AG04449 (cell line): ENCODE measurements at regions not wholly inside any gene's neighbourhood (a gene's known extent, or its start where the extent isn't known, plus 50 kb on each side); places are given as distances from the start of the nearest gene placed in this dataset.
"Not testable (repeated sequence)": the region's sequence is repeated elsewhere in the genome, so short reads cannot be mapped to it uniquely, and the experiment has no call there.

ENCODE experiments used
- CTCF ChIA-PET: fragments of 350-600 bp; formaldehyde crosslinking; extraction: SDS; loops from one replicate; lab custom pipeline; 2021; ENCODE audit warnings: antibody characterized with exemption; lab: Yijun Ruan, JAX
- POLR2A ChIA-PET: fragments of 400-600, 350-600 bp; formaldehyde crosslinking; extraction: SDS; loops from one replicate; lab custom pipeline; 2020; ENCODE audit warnings: antibody characterized with exemption, inconsistent platforms; lab: Yijun Ruan, JAX
- DNase-seq: peaks from one replicate; pipeline ENCODE4 v3.0.0-alpha.2; 2010; ENCODE audit warnings: low read depth, low spot score
- H3K4me3 ChIP-seq: 2 replicates; pipeline ENCODE4 v1.5.1; 2011; ENCODE audit warnings: low read depth, mild to moderate bottlenecking, control low read depth, low read length
- TF ChIP-seq, protein P1 (sequence below): IDR thresholded peaks from one replicate; pipeline ENCODE4 v1.5.1; 2011; ENCODE audit warnings: mild to moderate bottlenecking, moderate library complexity, low read length, control low read depth, inconsistent platforms; ENCODE audit not compliant: insufficient read depth; ENCODE audit errors: missing control alignments

DNA sequence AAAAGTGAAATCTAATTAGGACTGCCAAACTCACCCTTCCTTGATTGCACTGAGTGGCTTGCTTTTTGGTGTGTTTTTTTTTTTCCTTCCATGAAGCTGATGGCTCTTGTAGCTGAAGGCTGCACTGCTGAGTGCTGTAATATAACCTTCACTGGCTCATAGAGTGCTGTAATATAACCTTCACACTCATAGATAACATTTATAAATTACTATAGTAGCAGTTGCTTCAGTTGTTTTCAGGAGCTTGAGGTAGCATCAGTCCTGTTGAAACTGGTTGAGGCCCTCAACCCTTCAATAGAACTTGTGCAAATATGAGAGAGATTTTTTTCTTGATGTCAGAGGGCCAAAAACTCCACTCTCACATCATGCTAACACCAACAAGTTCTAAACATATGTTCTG is 404.9 kb upstream of the MBL2 start:
- CTCF ChIA-PET, result no interaction called here
- no peak overlapping the region for H3K4me3 ChIP-seq
- TF ChIP-seq, protein P1, sequence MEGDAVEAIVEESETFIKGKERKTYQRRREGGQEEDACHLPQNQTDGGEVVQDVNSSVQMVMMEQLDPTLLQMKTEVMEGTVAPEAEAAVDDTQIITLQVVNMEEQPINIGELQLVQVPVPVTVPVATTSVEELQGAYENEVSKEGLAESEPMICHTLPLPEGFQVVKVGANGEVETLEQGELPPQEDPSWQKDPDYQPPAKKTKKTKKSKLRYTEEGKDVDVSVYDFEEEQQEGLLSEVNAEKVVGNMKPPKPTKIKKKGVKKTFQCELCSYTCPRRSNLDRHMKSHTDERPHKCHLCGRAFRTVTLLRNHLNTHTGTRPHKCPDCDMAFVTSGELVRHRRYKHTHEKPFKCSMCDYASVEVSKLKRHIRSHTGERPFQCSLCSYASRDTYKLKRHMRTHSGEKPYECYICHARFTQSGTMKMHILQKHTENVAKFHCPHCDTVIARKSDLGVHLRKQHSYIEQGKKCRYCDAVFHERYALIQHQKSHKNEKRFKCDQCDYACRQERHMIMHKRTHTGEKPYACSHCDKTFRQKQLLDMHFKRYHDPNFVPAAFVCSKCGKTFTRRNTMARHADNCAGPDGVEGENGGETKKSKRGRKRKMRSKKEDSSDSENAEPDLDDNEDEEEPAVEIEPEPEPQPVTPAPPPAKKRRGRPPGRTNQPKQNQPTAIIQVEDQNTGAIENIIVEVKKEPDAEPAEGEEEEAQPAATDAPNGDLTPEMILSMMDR, result no peak
- POLR2A ChIA-PET, result no interaction called here
- DNase-seq, result no peak

DNA sequence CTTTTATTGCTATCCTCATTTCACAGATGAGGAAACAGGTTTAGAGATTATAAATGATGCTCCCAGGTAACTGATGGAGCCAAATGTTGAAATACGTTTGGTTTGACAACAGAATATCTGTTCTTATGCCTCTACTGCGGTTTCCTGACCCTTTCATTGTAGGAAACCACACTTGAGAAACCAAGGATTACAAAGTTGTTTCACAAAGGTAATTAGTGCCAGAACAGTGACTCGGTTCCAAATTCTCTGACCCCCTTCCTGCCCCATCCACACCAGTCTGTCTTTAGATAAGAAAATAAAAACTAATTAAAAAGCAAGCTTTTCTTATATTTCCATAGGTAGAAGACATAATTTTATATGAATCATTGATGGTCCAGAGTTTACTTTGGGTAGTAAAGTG is 393.7 kb upstream of the MBL2 start:
- no peak for DNase-seq
- POLR2A ChIA-PET, result no interaction called here
- TF ChIP-seq, protein P1, result no peak
- CTCF ChIA-PET, result no interaction called here
- H3K4me3 ChIP-seq, result no peak overlapping the region

DNA sequence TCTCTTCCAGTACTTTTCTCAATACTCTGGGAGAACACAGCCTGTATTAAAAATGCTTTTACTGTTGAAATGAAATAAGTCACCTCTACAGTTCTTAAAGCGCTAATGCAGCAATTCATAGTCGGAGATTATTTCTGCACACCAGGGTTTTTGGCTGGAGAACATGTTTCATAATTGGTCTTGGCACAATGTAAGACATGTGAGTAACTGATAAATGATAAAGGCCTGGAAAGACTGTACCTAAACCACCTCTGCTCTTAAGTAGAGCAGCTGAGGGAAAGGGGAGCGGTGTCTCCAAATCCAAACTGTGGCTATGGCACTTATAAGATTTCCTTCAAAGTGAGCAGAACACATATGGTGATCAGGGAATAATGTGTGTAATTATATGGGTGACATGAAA is 390.3 kb upstream of the MBL2 start:
- no peak for DNase-seq
- H3K4me3 ChIP-seq, result no peak overlapping the region
- CTCF ChIA-PET, result no interaction called here
- POLR2A ChIA-PET, result no interaction called here
- TF ChIP-seq, protein P1, result no peak

DNA sequence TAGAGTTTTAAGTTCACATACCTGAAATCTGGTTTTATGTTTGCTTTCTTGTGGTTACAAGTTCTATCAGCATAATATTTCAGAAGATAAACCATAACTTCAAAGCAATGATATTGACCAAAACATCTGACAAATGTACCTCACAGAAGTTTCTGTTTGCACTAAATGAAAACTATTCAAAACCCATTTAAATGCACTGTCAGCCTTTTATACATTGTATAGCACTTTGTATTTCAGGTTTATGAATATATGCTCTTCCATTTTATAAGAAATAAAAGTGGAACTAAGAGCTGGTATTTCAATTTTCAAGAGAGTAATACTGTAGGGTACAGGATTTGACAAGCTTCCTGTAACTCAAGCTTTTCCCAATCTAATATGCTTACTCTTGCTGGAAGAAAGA is 388.6 kb upstream of the MBL2 start:
- DNase-seq, result no peak
- CTCF ChIA-PET, result no interaction called here
- TF ChIP-seq, protein P1, result no peak
- POLR2A ChIA-PET, result no interaction called here
- no peak overlapping the region for H3K4me3 ChIP-seq

DNA sequence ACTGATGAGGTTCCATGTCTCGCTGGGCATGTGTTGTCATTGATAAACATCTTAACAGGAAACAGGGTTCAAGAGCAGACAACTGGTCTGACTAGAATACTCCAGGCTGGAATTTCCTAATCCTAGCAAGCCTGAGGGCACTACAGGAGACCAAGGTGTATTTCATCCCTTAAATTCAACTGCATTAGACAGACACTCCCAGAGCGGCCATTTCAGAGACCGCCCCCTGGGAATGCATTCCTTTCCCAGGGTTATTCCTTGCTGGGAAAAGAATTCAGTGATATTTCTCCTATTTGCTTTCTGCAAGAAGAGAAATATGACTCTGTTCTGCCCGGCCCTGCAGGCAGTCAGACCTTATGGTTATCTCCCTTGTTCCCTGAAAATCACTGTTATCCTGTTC is 383.1 kb upstream of the MBL2 start:
- DNase-seq, H3K4me3 ChIP-seq, POLR2A ChIA-PET, CTCF ChIA-PET: not testable (repeated sequence)

DNA sequence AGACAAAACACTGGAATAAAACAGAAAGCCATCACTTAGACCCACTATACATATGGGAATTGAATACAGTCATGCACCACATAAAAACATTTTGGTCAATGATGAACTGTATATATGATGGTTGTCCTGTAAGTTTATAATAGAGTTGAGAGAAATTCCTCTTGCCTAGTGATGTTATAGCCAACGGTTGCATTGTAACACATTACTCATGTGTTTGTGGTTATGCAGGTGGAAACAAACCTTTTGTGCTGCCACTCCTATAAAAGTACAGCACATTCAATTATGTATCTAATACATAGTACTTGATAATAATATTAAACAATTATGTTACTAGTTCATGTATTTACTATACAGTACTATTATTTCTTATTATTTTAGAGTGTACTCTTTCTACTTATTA is 381.2 kb upstream of the MBL2 start:
- TF ChIP-seq, protein P1, result no peak
- H3K4me3 ChIP-seq, result no peak overlapping the region
- no peak for DNase-seq
- POLR2A ChIA-PET, result no interaction called here
- CTCF ChIA-PET, result no interaction called here

DNA sequence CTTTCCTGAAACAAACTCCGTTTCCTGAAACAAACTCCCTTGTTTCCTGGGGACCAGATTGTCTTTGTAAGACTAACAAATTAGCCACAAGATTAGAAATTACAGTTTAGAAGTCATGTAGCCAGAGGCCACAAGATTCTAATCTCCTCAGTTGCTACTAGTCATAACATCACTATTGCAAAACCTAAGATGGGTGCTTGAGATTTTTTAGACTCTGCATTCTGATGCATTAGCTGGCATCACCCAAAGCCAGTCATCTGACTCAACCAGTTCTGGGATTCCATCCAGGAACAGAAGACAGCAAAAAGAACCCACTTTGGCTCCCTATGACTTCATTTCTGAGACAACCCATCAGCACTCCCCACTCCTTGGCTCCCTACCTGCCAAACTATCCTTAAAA is 367.9 kb upstream of the MBL2 start:
- CTCF ChIA-PET, result no interaction called here
- peak; percentile 0 for DNase-seq
- H3K4me3 ChIP-seq, result no peak overlapping the region
- POLR2A ChIA-PET, result no interaction called here
- TF ChIP-seq, protein P1, result no peak
